ENCODE measurements at regions not wholly inside any gene's neighbourhood (a gene's known extent, or its start where the extent isn't known, plus 50 kb on each side); places are given as distances from the start of the nearest gene placed in this dataset.

GRCh38 chr2:21821672-21822227 is 698.0 kb downstream of the TDRD15 start:
- no peak for TF ChIP-seq EP300 (IDR thresholded peaks at IDR 0.05)
- TF ChIP-seq CTCF (IDR thresholded peaks at IDR 0.05) = no peak

Measured in ovary (tissue), 3 donors.